ENCODE measurements at regions not wholly inside any gene's neighbourhood (a gene's known extent, or its start where the extent isn't known, plus 50 kb on each side); places are given as distances from the start of the nearest gene placed in this dataset.

DNA sequence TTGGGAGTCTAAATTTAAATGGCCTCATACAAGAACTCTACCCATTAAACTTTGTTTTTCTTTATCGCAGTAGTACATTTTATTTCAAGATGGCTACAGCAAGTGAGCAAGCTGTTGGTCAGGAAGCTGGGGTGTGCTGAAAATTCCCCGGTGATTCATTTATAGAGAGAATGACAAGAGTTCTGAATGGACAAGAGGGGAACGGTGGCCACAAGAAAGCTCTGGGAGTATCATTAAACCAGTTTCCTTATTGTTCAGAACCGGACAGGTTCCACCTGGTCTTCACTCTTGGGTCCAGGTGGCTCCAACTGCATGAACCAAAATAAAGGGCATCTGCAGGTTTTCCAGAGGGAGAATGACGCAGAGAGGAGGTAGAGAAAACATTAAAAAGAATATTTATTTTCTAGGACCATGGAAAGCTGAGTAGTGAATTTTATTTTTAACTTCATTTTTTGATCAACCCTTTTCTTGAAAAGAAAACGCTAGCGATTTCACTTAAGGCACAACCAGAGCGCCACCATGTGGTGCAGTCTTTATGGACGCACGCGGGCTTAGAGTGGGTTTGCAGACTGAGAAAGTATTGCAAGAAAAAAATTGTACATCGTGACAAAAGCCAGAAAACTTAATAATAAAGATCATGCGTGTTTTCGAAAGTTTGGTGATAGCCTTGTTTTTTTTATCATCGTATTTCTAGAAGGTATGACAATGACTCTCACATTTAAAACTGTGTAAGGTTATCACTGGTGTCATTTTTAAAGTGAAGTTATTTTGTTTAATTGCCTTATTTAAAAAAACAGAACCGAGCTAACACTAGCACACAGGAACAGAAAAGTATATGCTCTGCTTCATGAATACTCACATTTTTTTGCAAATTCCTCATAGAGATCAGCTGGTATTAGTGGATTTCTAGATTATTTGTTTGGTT lies 97.9 kb upstream of the NOL4 start:
- Histone ChIP-seq H3K36me3 (ENCODE audit: insufficient read depth) (no peaks in the 10 kb centered on the region), H3K4me1 (ENCODE audit: insufficient read depth) (no peaks in the 10 kb centered on the region), H3F3A (replicated peaks; ENCODE audit: low read depth) (no peaks in the 10 kb centered on the region), H3K4me2 (no peak overlapping the region), H2AFZ (peak overlapping the region; percentile 78), H3K79me2 (replicated peaks; ENCODE audit: insufficient read depth) (no peaks in the 10 kb centered on the region), H3K27me3 (ENCODE audit: insufficient read depth) (no peaks in the 10 kb centered on the region), H3K9me2 (ENCODE audit: insufficient read depth) (no peaks in the 10 kb centered on the region), H3K4me3 (no peak overlapping the region), H3K27ac (ENCODE audit: low read depth) (no peak overlapping the region), H4K20me1 (replicated peaks; ENCODE audit: insufficient read depth) (no peaks in the 10 kb centered on the region)
- Mint-ChIP-seq H3K27me3 (ENCODE audit: insufficient read depth, low read depth, poor library complexity) (no peaks in the 10 kb centered on the region), H3K9me3 (peaks cover 8% of the 10 kb centered on the region), H3K27ac (no peak overlapping the region), H3K36me3 (ENCODE audit: low read depth) (peaks cover 6% of the 10 kb centered on the region; the same call in 1 of the 3 replicates), H3K4me3 (no peak overlapping the region), H3K4me1 (peaks cover 2% of the 10 kb centered on the region; the same call in 1 of the 3 replicates)
- ATAC-seq (peak; percentile 68), DNase-seq (ENCODE audit: low spot score) (peak; percentile 89)
- TF ChIP-seq, protein P1, sequence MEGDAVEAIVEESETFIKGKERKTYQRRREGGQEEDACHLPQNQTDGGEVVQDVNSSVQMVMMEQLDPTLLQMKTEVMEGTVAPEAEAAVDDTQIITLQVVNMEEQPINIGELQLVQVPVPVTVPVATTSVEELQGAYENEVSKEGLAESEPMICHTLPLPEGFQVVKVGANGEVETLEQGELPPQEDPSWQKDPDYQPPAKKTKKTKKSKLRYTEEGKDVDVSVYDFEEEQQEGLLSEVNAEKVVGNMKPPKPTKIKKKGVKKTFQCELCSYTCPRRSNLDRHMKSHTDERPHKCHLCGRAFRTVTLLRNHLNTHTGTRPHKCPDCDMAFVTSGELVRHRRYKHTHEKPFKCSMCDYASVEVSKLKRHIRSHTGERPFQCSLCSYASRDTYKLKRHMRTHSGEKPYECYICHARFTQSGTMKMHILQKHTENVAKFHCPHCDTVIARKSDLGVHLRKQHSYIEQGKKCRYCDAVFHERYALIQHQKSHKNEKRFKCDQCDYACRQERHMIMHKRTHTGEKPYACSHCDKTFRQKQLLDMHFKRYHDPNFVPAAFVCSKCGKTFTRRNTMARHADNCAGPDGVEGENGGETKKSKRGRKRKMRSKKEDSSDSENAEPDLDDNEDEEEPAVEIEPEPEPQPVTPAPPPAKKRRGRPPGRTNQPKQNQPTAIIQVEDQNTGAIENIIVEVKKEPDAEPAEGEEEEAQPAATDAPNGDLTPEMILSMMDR (conservative IDR thresholded peaks at IDR 0.05; ENCODE audit: low read depth in 2 of 2): peak; percentile 89 to 98
- TF ChIP-seq, protein P2, sequence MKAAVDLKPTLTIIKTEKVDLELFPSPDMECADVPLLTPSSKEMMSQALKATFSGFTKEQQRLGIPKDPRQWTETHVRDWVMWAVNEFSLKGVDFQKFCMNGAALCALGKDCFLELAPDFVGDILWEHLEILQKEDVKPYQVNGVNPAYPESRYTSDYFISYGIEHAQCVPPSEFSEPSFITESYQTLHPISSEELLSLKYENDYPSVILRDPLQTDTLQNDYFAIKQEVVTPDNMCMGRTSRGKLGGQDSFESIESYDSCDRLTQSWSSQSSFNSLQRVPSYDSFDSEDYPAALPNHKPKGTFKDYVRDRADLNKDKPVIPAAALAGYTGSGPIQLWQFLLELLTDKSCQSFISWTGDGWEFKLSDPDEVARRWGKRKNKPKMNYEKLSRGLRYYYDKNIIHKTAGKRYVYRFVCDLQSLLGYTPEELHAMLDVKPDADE (IDR thresholded peaks at IDR 0.05): no peak

DNA sequence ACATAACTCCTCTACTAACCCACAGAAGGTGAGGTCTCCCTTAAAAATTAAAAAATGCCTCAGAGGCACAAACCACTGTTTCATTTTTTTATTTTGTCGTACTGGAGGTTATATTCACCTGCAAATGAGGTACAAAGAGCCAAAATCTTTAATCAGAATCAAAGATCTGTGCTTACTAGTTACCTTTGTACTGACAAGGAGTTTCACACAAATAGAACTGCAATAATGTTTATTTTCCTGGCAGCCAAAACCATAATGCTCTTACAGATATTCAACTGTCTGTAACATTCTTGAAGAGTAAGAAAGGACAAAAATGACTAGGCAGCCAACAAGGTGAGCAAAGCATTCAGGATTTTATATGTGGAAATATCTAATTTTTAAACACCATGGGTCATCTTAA lies 105.1 kb upstream of the NOL4 start:
- no peak overlapping the region for H3K27ac Mint-ChIP-seq
- Histone ChIP-seq H3F3A (replicated peaks; ENCODE audit: low read depth) (no peaks in the 10 kb centered on the region), H3K9me2 (ENCODE audit: insufficient read depth) (no peaks in the 10 kb centered on the region), H3K4me1 (ENCODE audit: insufficient read depth) (no peaks in the 10 kb centered on the region), H3K4me2 (no peak overlapping the region), H4K20me1 (replicated peaks; ENCODE audit: insufficient read depth) (no peaks in the 10 kb centered on the region), H3K79me2 (replicated peaks; ENCODE audit: insufficient read depth) (no peaks in the 10 kb centered on the region), H3K4me3 (no peak overlapping the region), H3K36me3 (ENCODE audit: insufficient read depth) (no peaks in the 10 kb centered on the region), H3K27me3 (ENCODE audit: insufficient read depth) (no peaks in the 10 kb centered on the region), H3K27ac (ENCODE audit: low read depth) (no peak overlapping the region), H2AFZ (no peak overlapping the region)
- no peaks in the 10 kb centered on the region for H3K27me3 Mint-ChIP-seq (ENCODE audit: insufficient read depth, low read depth, poor library complexity)
- H3K4me1 Mint-ChIP-seq: peaks cover 3% of the 10 kb centered on the region; the same call in 1 of the 3 replicates
- peaks cover 15% of the 10 kb centered on the region for H3K36me3 Mint-ChIP-seq (ENCODE audit: low read depth)
- H3K9me3 Mint-ChIP-seq: peaks cover 15% of the 10 kb centered on the region
- no peak for ATAC-seq
- no peak for TF ChIP-seq JUNB (IDR thresholded peaks at IDR 0.05; ENCODE audit: unreplicated experiment)
- no peak for TF ChIP-seq ZNF114 (CRISPR knock-in tag; IDR thresholded peaks at IDR 0.05)
- no peak for TF ChIP-seq CREB1 (CRISPR knock-in tag; IDR thresholded peaks at IDR 0.05; ENCODE audit: low read depth)
- no peak for TF ChIP-seq NANOG (IDR thresholded peaks at IDR 0.05; ENCODE audit: borderline replicate concordance)
- TF ChIP-seq POLR2AphosphoS5 (IDR thresholded peaks at IDR 0.05; ENCODE audit: low read depth): no peak
- TF ChIP-seq, protein P3, sequence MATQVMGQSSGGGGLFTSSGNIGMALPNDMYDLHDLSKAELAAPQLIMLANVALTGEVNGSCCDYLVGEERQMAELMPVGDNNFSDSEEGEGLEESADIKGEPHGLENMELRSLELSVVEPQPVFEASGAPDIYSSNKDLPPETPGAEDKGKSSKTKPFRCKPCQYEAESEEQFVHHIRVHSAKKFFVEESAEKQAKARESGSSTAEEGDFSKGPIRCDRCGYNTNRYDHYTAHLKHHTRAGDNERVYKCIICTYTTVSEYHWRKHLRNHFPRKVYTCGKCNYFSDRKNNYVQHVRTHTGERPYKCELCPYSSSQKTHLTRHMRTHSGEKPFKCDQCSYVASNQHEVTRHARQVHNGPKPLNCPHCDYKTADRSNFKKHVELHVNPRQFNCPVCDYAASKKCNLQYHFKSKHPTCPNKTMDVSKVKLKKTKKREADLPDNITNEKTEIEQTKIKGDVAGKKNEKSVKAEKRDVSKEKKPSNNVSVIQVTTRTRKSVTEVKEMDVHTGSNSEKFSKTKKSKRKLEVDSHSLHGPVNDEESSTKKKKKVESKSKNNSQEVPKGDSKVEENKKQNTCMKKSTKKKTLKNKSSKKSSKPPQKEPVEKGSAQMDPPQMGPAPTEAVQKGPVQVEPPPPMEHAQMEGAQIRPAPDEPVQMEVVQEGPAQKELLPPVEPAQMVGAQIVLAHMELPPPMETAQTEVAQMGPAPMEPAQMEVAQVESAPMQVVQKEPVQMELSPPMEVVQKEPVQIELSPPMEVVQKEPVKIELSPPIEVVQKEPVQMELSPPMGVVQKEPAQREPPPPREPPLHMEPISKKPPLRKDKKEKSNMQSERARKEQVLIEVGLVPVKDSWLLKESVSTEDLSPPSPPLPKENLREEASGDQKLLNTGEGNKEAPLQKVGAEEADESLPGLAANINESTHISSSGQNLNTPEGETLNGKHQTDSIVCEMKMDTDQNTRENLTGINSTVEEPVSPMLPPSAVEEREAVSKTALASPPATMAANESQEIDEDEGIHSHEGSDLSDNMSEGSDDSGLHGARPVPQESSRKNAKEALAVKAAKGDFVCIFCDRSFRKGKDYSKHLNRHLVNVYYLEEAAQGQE (IDR thresholded peaks at IDR 0.05; ENCODE audit: unreplicated experiment): no peak
- no peak overlapping the region for H3K4me3 Mint-ChIP-seq
- DNase-seq (ENCODE audit: low spot score): no peak

All from GM23338 (cell line).